ENCODE measurements at regions not wholly inside any gene's neighbourhood (a gene's known extent, or its start where the extent isn't known, plus 50 kb on each side); places are given as distances from the start of the nearest gene placed in this dataset.
A peak's percentile ranks its signal among the peaks of the same experiment; 100 is the strongest.

GRCh38 chr11:70815485-70815832, 417.1 kb downstream of the CTTN start:
- WGBS (ENCODE audit: insufficient coverage) = 83% methylated on average over 6 of the region's 7 CpGs
- no peak for DNase-seq
- Histone ChIP-seq H3K9me3 (replicated peaks; ENCODE audit: control insufficient read depth, low read depth, low read length) (no peaks in the 10 kb centered on the region), H3K4me3 (ENCODE audit: low read length) (no peak overlapping the region), H3K27me3 (ENCODE audit: control insufficient read depth, insufficient read depth, low read length) (peaks cover 9% of the 10 kb centered on the region), H3K27ac (ENCODE audit: low read length) (no peak overlapping the region), H3K4me1 (ENCODE audit: control insufficient read depth, insufficient read depth, low read length) (peaks cover 15% of the 10 kb centered on the region), H3K36me3 (ENCODE audit: control insufficient read depth, insufficient read depth, low read length) (no peaks in the 10 kb centered on the region)

GRCh38 chr11:70816156-70816678, 417.9 kb downstream of the CTTN start:
- Histone ChIP-seq H3K27ac (ENCODE audit: low read length) (no peak overlapping the region), H3K4me3 (ENCODE audit: low read length) (no peak overlapping the region), H3K9me3 (replicated peaks; ENCODE audit: control insufficient read depth, low read depth, low read length) (no peaks in the 10 kb centered on the region), H3K4me1 (ENCODE audit: control insufficient read depth, insufficient read depth, low read length) (peaks cover 15% of the 10 kb centered on the region), H3K27me3 (ENCODE audit: control insufficient read depth, insufficient read depth, low read length) (peaks cover 9% of the 10 kb centered on the region), H3K36me3 (ENCODE audit: control insufficient read depth, insufficient read depth, low read length) (no peaks in the 10 kb centered on the region)
- no peak for DNase-seq
- WGBS (ENCODE audit: insufficient coverage) = 71% methylated on average over 5 of the region's 10 CpGs

GRCh38 chr11:70818351-70818750, 420.0 kb downstream of the CTTN start:
- no peak overlapping the region for H3K27ac ChIP-seq (ENCODE audit: low read length)
- peaks cover 15% of the 10 kb centered on the region for H3K4me1 ChIP-seq (ENCODE audit: control insufficient read depth, insufficient read depth, low read length)
- H3K27me3 ChIP-seq (ENCODE audit: control insufficient read depth, insufficient read depth, low read length) = peaks cover 12% of the 10 kb centered on the region
- DNase-seq = peak; percentile 46
- WGBS (ENCODE audit: insufficient coverage) = 45% methylated on average over 4 of the region's 9 CpGs
- H3K9me3 ChIP-seq (replicated peaks; ENCODE audit: control insufficient read depth, low read depth, low read length) = no peaks in the 10 kb centered on the region
- no peak overlapping the region for H3K4me3 ChIP-seq (ENCODE audit: low read length)
- H3K36me3 ChIP-seq (ENCODE audit: control insufficient read depth, insufficient read depth, low read length) = no peaks in the 10 kb centered on the region

- Histone ChIP-seq H3K4me1 (ENCODE audit: control insufficient read depth, insufficient read depth, low read length) (peaks cover 15% of the 10 kb centered on the region), H3K9me3 (replicated peaks; ENCODE audit: control insufficient read depth, low read depth, low read length) (no peaks in the 10 kb centered on the region), H3K4me3 (ENCODE audit: low read length) (no peak overlapping the region), H3K36me3 (ENCODE audit: control insufficient read depth, insufficient read depth, low read length) (no peaks in the 10 kb centered on the region), H3K27ac (ENCODE audit: low read length) (no peak overlapping the region), H3K27me3 (ENCODE audit: control insufficient read depth, insufficient read depth, low read length) (peaks cover 19% of the 10 kb centered on the region)
- DNase-seq = no peak
- WGBS (ENCODE audit: insufficient coverage) = 53% methylated on average over 14 of the region's 15 CpGs
Observed at GRCh38 chr11:70819022-70819421, 420.7 kb downstream of the CTTN start.

GRCh38 chr11:70820311-70820710, 422.0 kb downstream of the CTTN start:
- 90% methylated on average over 33 of the region's 35 CpGs for WGBS (ENCODE audit: insufficient coverage)
- no peak for DNase-seq
- H3K4me3 ChIP-seq (ENCODE audit: low read length) = no peak overlapping the region
- peaks cover 29% of the 10 kb centered on the region for H3K27me3 ChIP-seq (ENCODE audit: control insufficient read depth, insufficient read depth, low read length)
- no peaks in the 10 kb centered on the region for H3K36me3 ChIP-seq (ENCODE audit: control insufficient read depth, insufficient read depth, low read length)
- H3K9me3 ChIP-seq (replicated peaks; ENCODE audit: control insufficient read depth, low read depth, low read length) = no peaks in the 10 kb centered on the region
- H3K4me1 ChIP-seq (ENCODE audit: control insufficient read depth, insufficient read depth, low read length) = peaks cover 23% of the 10 kb centered on the region
- no peak overlapping the region for H3K27ac ChIP-seq (ENCODE audit: low read length)

GRCh38 chr11:70820712-70821111, 422.4 kb downstream of the CTTN start:
- peaks cover 23% of the 10 kb centered on the region for H3K4me1 ChIP-seq (ENCODE audit: control insufficient read depth, insufficient read depth, low read length)
- no peak overlapping the region for H3K4me3 ChIP-seq (ENCODE audit: low read length)
- 80% methylated on average over 12 of the region's 14 CpGs for WGBS (ENCODE audit: insufficient coverage)
- H3K9me3 ChIP-seq (replicated peaks; ENCODE audit: control insufficient read depth, low read depth, low read length) = no peaks in the 10 kb centered on the region
- H3K27ac ChIP-seq (ENCODE audit: low read length) = no peak overlapping the region
- no peaks in the 10 kb centered on the region for H3K36me3 ChIP-seq (ENCODE audit: control insufficient read depth, insufficient read depth, low read length)
- DNase-seq = no peak
- peaks cover 29% of the 10 kb centered on the region for H3K27me3 ChIP-seq (ENCODE audit: control insufficient read depth, insufficient read depth, low read length)

- WGBS (ENCODE audit: insufficient coverage) = 97% methylated on average over 6 of the region's 7 CpGs
- Histone ChIP-seq H3K27me3 (ENCODE audit: control insufficient read depth, insufficient read depth, low read length) (peaks cover 51% of the 10 kb centered on the region), H3K4me1 (ENCODE audit: control insufficient read depth, insufficient read depth, low read length) (peaks cover 43% of the 10 kb centered on the region), H3K9me3 (replicated peaks; ENCODE audit: control insufficient read depth, low read depth, low read length) (no peaks in the 10 kb centered on the region), H3K36me3 (ENCODE audit: control insufficient read depth, insufficient read depth, low read length) (no peaks in the 10 kb centered on the region), H3K27ac (ENCODE audit: low read length) (no peak overlapping the region), H3K4me3 (ENCODE audit: low read length) (no peak overlapping the region)
- no peak for DNase-seq
Observed at GRCh38 chr11:70823771-70824170, 425.4 kb downstream of the CTTN start.

GRCh38 chr11:70824605-70825245, 426.4 kb downstream of the CTTN start:
- 14% methylated on average over 5 of the region's 17 CpGs for WGBS (ENCODE audit: insufficient coverage)
- Histone ChIP-seq H3K27ac (ENCODE audit: low read length) (no peak overlapping the region), H3K4me1 (ENCODE audit: control insufficient read depth, insufficient read depth, low read length) (peaks cover 43% of the 10 kb centered on the region), H3K4me3 (ENCODE audit: low read length) (no peak overlapping the region), H3K9me3 (replicated peaks; ENCODE audit: control insufficient read depth, low read depth, low read length) (no peaks in the 10 kb centered on the region), H3K36me3 (ENCODE audit: control insufficient read depth, insufficient read depth, low read length) (no peaks in the 10 kb centered on the region), H3K27me3 (ENCODE audit: control insufficient read depth, insufficient read depth, low read length) (peaks cover 51% of the 10 kb centered on the region)
- DNase-seq = peak; percentile 21

GRCh38 chr11:70825893-70826540, 426.4 kb downstream of the SHANK2 start:
- WGBS (ENCODE audit: insufficient coverage) = 45% methylated on average over 16 of the region's 21 CpGs
- peak overlapping the region; percentile 24 for H3K4me3 ChIP-seq (ENCODE audit: low read length)
- H3K27ac ChIP-seq (ENCODE audit: low read length) = peak overlapping the region; percentile 47
- H3K36me3 ChIP-seq (ENCODE audit: control insufficient read depth, insufficient read depth, low read length) = no peaks in the 10 kb centered on the region
- H3K9me3 ChIP-seq (replicated peaks; ENCODE audit: control insufficient read depth, low read depth, low read length) = no peaks in the 10 kb centered on the region
- H3K27me3 ChIP-seq (ENCODE audit: control insufficient read depth, insufficient read depth, low read length) = peaks cover 53% of the 10 kb centered on the region
- peaks cover 43% of the 10 kb centered on the region for H3K4me1 ChIP-seq (ENCODE audit: control insufficient read depth, insufficient read depth, low read length)
- DNase-seq = no peak

GRCh38 chr11:70826541-70827335, 425.6 kb downstream of the SHANK2 start:
- Histone ChIP-seq H3K36me3 (ENCODE audit: control insufficient read depth, insufficient read depth, low read length) (no peaks in the 10 kb centered on the region), H3K27ac (ENCODE audit: low read length) (peak overlapping the region; percentile 47)

More at GRCh38 chr11:70826541-70827335, 425.6 kb downstream of the SHANK2 start:
- Histone ChIP-seq H3K27me3 (ENCODE audit: control insufficient read depth, insufficient read depth, low read length) (peaks cover 59% of the 10 kb centered on the region), H3K4me1 (ENCODE audit: control insufficient read depth, insufficient read depth, low read length) (peaks cover 43% of the 10 kb centered on the region), H3K9me3 (replicated peaks; ENCODE audit: control insufficient read depth, low read depth, low read length) (no peaks in the 10 kb centered on the region), H3K4me3 (ENCODE audit: low read length) (peak overlapping the region; percentile 24)
- DNase-seq = peak; percentile 73
- WGBS (ENCODE audit: insufficient coverage) = 4% methylated on average over 28 of the region's 35 CpGs
